Astrocyte (in vitro differentiated cells and primary cell): ENCODE measurements at regions not wholly inside any gene's neighbourhood (a gene's known extent, or its start where the extent isn't known, plus 50 kb on each side); places are given as distances from the start of the nearest gene placed in this dataset.

Experiments used
- DNase-seq: peaks from one replicate; pipeline ENCODE4 v3.0.0-alpha.2; 2010; ENCODE audit warnings: low read depth
- FAIRE-seq: peaks from 2 replicates; lab custom pipeline; 2011; peaks lifted over from hg19 to GRCh38; lab: Jason Lieb, UNC
- H2AFZ ChIP-seq: 2 replicates; pipeline ENCODE4 v1.6.0; 2012; ENCODE audit warnings: low read depth, low read length, inconsistent platforms
- H3K27ac ChIP-seq: 2 replicates; pipeline ENCODE4 v1.5.1; 2011; ENCODE audit warnings: low read depth, low read length, inconsistent platforms
- H3K27me3 ChIP-seq: 2 replicates; pipeline ENCODE4 v1.6.0; 2011; ENCODE audit warnings: low read length, inconsistent platforms; ENCODE audit not compliant: insufficient read depth
- H3K36me3 ChIP-seq: 2 replicates; pipeline ENCODE4 v1.5.1; 2011; ENCODE audit warnings: low read length, inconsistent platforms; ENCODE audit not compliant: insufficient read depth
- H3K4me1 ChIP-seq: 2 replicates; pipeline ENCODE4 v1.5.1; 2011; ENCODE audit warnings: low read length, inconsistent platforms; ENCODE audit not compliant: insufficient read depth
- H3K4me2 ChIP-seq: 2 replicates; pipeline ENCODE4 v1.6.0; 2012; ENCODE audit warnings: low read length, inconsistent platforms
- H3K4me3 ChIP-seq: 2 replicates; pipeline ENCODE4 v1.5.1; 2011; ENCODE audit warnings: low read depth, mild to moderate bottlenecking, low read length, inconsistent platforms; ENCODE audit not compliant: insufficient read depth
- H3K79me2 ChIP-seq: 2 replicates; pipeline ENCODE4 v1.6.0; 2012; ENCODE audit warnings: mild to moderate bottlenecking, low read length, inconsistent platforms; ENCODE audit not compliant: insufficient read depth
- H3K9ac ChIP-seq: 2 replicates; pipeline ENCODE4 v1.6.0; 2012; ENCODE audit warnings: mild to moderate bottlenecking, low read length, inconsistent platforms
- H3K9me3 ChIP-seq: 2 replicates; pipeline ENCODE4 v1.5.1; 2012; ENCODE audit warnings: low read depth, mild to moderate bottlenecking, low read length, inconsistent platforms; ENCODE audit not compliant: insufficient read depth
- H4K20me1 ChIP-seq: 2 replicates; pipeline ENCODE4 v1.6.0; 2012; ENCODE audit warnings: low read length, inconsistent platforms; ENCODE audit not compliant: insufficient read depth
- H3K27ac Mint-ChIP-seq: one replicate; pipeline ENCODE4 v1.8.0; 2021; ENCODE audit warnings: mild to moderate bottlenecking, mixed read lengths; ENCODE audit not compliant: unreplicated experiment
- H3K27me3 Mint-ChIP-seq: one replicate; pipeline ENCODE4 v1.8.0; 2021; ENCODE audit warnings: low read depth, mixed read lengths; ENCODE audit not compliant: unreplicated experiment
- H3K36me3 Mint-ChIP-seq: one replicate; pipeline ENCODE4 v1.8.0; 2021; ENCODE audit warnings: low read depth, mixed read lengths; ENCODE audit not compliant: unreplicated experiment
- H3K4me1 Mint-ChIP-seq: one replicate; pipeline ENCODE4 v1.8.0; 2021; ENCODE audit warnings: low read depth, mixed read lengths; ENCODE audit not compliant: unreplicated experiment
- H3K4me3 Mint-ChIP-seq: one replicate; pipeline ENCODE4 v1.8.0; 2021; ENCODE audit warnings: mild to moderate bottlenecking, moderate library complexity, mixed read lengths; ENCODE audit not compliant: unreplicated experiment
- H3K9me3 Mint-ChIP-seq: one replicate; pipeline ENCODE4 v1.8.0; 2021; ENCODE audit warnings: mild to moderate bottlenecking, mixed read lengths; ENCODE audit not compliant: unreplicated experiment
- EZH2 ChIP-seq: IDR thresholded peaks from 2 replicates; pipeline ENCODE4 v1.6.1; 2012; ENCODE audit warnings: mild to moderate bottlenecking, low read length, inconsistent platforms; ENCODE audit not compliant: insufficient read depth
- TF ChIP-seq, protein P1 (sequence below): IDR thresholded peaks from 2 replicates; pipeline ENCODE4 v1.5.1; 2011; ENCODE audit warnings: low read depth, mild to moderate bottlenecking, inconsistent platforms, low read length, moderate library complexity; ENCODE audit not compliant: insufficient read depth

DNA sequence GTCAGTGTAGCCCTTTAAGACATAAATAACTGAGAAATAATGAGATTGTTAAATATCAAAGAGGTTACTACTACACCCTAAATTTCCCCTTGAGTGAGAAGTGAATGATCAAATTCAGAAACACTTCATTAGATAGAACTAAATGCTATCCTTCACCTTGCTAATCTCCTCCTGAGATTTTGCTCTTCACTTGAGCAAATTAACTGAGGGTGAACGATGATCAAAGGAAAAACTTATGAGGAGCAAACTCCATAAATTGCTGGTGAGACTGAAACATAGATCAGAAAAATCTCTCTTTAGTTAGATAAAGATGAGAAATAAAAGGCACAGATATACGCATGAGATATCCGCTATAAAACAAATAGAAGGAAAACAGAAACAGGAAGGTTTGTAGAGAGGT lies 63.1 kb upstream of the TANC1 start:
- FAIRE-seq: no peak
- Histone ChIP-seq H3K9ac (no peak overlapping the region), H3K4me2 (no peak overlapping the region), H3K36me3 (no peaks in the 10 kb centered on the region), H3K79me2 (no peaks in the 10 kb centered on the region), H3K9me3 (no peaks in the 10 kb centered on the region), H2AFZ (no peak overlapping the region), H3K4me3 (no peak overlapping the region), H3K4me1 (no peaks in the 10 kb centered on the region), H4K20me1 (no peaks in the 10 kb centered on the region), H3K27me3 (no peaks in the 10 kb centered on the region), H3K27ac (no peak overlapping the region)
- Mint-ChIP-seq H3K9me3 (no peaks in the 10 kb centered on the region), H3K27ac (no peak overlapping the region), H3K4me3 (no peak overlapping the region), H3K4me1 (peaks cover 2% of the 10 kb centered on the region), H3K27me3 (no peaks in the 10 kb centered on the region), H3K36me3 (no peaks in the 10 kb centered on the region)
- DNase-seq: no peak
- no peak for TF ChIP-seq EZH2
- TF ChIP-seq, protein P1, sequence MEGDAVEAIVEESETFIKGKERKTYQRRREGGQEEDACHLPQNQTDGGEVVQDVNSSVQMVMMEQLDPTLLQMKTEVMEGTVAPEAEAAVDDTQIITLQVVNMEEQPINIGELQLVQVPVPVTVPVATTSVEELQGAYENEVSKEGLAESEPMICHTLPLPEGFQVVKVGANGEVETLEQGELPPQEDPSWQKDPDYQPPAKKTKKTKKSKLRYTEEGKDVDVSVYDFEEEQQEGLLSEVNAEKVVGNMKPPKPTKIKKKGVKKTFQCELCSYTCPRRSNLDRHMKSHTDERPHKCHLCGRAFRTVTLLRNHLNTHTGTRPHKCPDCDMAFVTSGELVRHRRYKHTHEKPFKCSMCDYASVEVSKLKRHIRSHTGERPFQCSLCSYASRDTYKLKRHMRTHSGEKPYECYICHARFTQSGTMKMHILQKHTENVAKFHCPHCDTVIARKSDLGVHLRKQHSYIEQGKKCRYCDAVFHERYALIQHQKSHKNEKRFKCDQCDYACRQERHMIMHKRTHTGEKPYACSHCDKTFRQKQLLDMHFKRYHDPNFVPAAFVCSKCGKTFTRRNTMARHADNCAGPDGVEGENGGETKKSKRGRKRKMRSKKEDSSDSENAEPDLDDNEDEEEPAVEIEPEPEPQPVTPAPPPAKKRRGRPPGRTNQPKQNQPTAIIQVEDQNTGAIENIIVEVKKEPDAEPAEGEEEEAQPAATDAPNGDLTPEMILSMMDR: no peak

DNA sequence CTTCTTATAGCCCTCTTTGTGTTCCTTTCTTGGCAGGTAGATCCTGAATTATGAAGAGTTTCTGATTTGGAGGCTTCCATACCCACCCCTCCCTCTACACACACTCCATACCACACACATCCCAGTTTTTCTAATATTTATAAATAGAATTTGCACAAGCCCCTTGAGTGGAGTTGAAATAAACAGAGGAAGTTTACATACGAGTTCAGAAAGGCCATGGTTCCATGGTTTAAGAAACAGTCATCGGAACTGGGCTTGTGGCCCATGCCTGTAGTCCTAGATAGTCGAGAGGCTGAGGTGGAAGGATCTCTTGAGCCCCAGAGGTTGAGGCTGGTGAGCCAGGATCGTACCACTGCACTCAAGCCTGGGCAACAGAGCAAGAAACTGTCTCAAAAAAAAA lies 62.7 kb upstream of the TANC1 start:
- no peak for FAIRE-seq
- H3K9me3 ChIP-seq: no peaks in the 10 kb centered on the region

DNA sequence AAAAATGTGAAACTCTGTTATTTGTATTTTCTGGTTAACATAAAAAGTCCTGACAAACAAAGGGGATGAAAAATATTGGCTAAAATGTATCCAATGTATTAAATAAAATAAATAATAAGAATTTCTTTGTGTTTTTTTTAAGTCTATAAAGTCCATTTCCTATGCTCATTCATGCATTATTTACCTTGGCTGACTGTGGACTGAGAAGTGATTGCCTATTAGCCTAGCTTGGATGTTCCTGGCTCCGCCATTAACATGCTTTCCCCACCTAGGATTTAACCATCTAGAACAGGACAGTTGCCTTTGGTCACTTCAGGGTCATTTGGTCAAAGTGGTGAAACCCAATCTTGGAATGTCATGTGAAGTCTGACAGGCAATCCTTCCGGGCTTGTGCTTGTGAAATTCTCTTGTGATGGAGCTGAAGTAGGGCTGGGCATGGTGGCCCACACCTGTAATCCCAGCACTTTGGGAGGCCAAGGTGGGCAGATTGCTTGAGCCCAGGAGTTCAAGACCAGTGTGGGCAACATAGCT lies 60.4 kb upstream of the TANC1 start:
- DNase-seq (no peak), FAIRE-seq (no peak)
- Mint-ChIP-seq H3K4me3 (no peak overlapping the region), H3K27me3 (no peaks in the 10 kb centered on the region), H3K9me3 (no peaks in the 10 kb centered on the region), H3K27ac (no peak overlapping the region), H3K36me3 (no peaks in the 10 kb centered on the region), H3K4me1 (peaks cover 2% of the 10 kb centered on the region)
- H3K4me1 ChIP-seq: no peaks in the 10 kb centered on the region
- no peaks in the 10 kb centered on the region for H3K9me3 ChIP-seq
- no peak overlapping the region for H3K4me3 ChIP-seq
- no peak for TF ChIP-seq EZH2
- TF ChIP-seq, protein P1: no peak
- H3K27me3 ChIP-seq: no peaks in the 10 kb centered on the region
- H2AFZ ChIP-seq: no peak overlapping the region
- no peak overlapping the region for H3K27ac ChIP-seq
- H4K20me1 ChIP-seq: no peaks in the 10 kb centered on the region
- H3K36me3 ChIP-seq: no peaks in the 10 kb centered on the region
- H3K4me2 ChIP-seq: no peak overlapping the region
- H3K9ac ChIP-seq: no peak overlapping the region
- no peaks in the 10 kb centered on the region for H3K79me2 ChIP-seq

More for the DNA sequence above, 62.7 kb upstream of the TANC1 start:
- Histone ChIP-seq H3K36me3 (no peaks in the 10 kb centered on the region), H4K20me1 (no peaks in the 10 kb centered on the region), H3K79me2 (no peaks in the 10 kb centered on the region), H3K27me3 (no peaks in the 10 kb centered on the region), H3K9ac (no peak overlapping the region), H3K4me1 (no peaks in the 10 kb centered on the region), H3K4me2 (no peak overlapping the region), H2AFZ (no peak overlapping the region), H3K4me3 (no peak overlapping the region), H3K27ac (no peak overlapping the region)
- no peaks in the 10 kb centered on the region for H3K9me3 Mint-ChIP-seq
- no peak overlapping the region for H3K4me3 Mint-ChIP-seq
- no peak overlapping the region for H3K27ac Mint-ChIP-seq
- peaks cover 2% of the 10 kb centered on the region for H3K4me1 Mint-ChIP-seq
- H3K27me3 Mint-ChIP-seq: no peaks in the 10 kb centered on the region
- TF ChIP-seq, protein P1: no peak
- TF ChIP-seq EZH2: no peak
- no peak for DNase-seq
- no peaks in the 10 kb centered on the region for H3K36me3 Mint-ChIP-seq
